Keratinocyte (primary cell): ENCODE measurements at regions not wholly inside any gene's neighbourhood (a gene's known extent, or its start where the extent isn't known, plus 50 kb on each side); places are given as distances from the start of the nearest gene placed in this dataset.

Experiments used
- CTCF ChIP-seq, 3 experiments: IDR thresholded peaks in 1 of 3; conservative IDR thresholded peaks in 1 of 3; optimal IDR thresholded peaks in 1 of 3; 2 replicates in 2 of 3; 3 replicates in 1 of 3; pipeline versions ENCODE3 to v1.5.1; 2011; ENCODE audit warnings: low read length in 3 of 3, mild to moderate bottlenecking in 3 of 3, moderate library complexity in 2 of 3, control low read depth in 1 of 3, inconsistent platforms in 1 of 3; ENCODE audit not compliant: insufficient read depth in 2 of 3; ENCODE audit errors: extremely low read depth in 1 of 3
- EZH2 ChIP-seq: IDR thresholded peaks from one replicate; pipeline ENCODE4 v1.6.1; 2012; ENCODE audit warnings: inconsistent platforms, mild to moderate bottlenecking, low read length, moderate library complexity

DNA sequence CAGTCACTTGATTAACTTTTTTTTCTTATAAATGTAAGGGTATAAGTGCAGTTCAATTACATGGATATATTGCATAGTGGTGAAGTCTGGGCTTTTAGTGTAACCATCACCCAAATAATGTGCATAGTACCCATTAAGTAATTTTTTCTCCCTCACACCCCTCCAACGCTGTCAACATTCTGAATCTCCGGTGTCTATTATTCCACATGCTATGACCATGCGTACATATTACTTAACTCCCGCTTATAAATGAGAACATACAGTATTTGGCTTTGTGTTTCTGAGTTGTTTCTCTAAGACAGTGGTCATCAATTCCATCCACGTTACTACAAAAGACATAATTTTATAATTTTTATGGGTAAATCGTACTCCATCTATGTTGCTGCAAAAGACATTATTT lies 1191.1 kb downstream of the NCAM2 start:
- no peak for TF ChIP-seq CTCF (optimal IDR thresholded peaks at IDR 0.05 in 1 of 3, IDR thresholded peaks at IDR 0.05 in 1 of 3, conservative IDR thresholded peaks at IDR 0.05 in 1 of 3; ENCODE audit: extremely low read depth in 1 of 3, insufficient read depth in 2 of 3, low read length in 3 of 3)
- TF ChIP-seq EZH2 = no peak
